ENCODE measurements at regions not wholly inside any gene's neighbourhood (a gene's known extent, or its start where the extent isn't known, plus 50 kb on each side); places are given as distances from the start of the nearest gene placed in this dataset.

GRCh38 chr5:167228134-167228533 is 1063.3 kb upstream of the WWC1 start:
- Histone ChIP-seq H3K27ac (ENCODE audit: control insufficient read depth, insufficient read depth, low read length) (no peak overlapping the region), H3K9me3 (ENCODE audit: control insufficient read depth, low read depth, low read length) (no peaks in the 10 kb centered on the region), H3K36me3 (ENCODE audit: control insufficient read depth in 2 of 2, extremely low read depth in 1 of 2, insufficient read depth in 2 of 2, low read length in 2 of 2) (no peaks in the 10 kb centered on the region), H3K4me1 (ENCODE audit: control insufficient read depth, extremely low read depth, insufficient read depth, low read length) (peaks cover 2% of the 10 kb centered on the region), H3K27me3 (ENCODE audit: control insufficient read depth, extremely low read depth, insufficient read depth, low read length) (no peaks in the 10 kb centered on the region), H4K20me1 (ENCODE audit: control insufficient read depth, extremely low read depth, insufficient read depth, low read length) (no peaks in the 10 kb centered on the region), H3K79me2 (ENCODE audit: control insufficient read depth, insufficient read depth, low read length) (no peaks in the 10 kb centered on the region), H3K9ac (ENCODE audit: control insufficient read depth, extremely low read depth, insufficient read depth, low read length) (no peak overlapping the region), H3K9me1 (ENCODE audit: control insufficient read depth, extremely low read depth, insufficient read depth, low read length) (no peaks in the 10 kb centered on the region), H2AFZ (ENCODE audit: control insufficient read depth, low read length) (no peak overlapping the region), H3K4me2 (ENCODE audit: control insufficient read depth, extremely low read depth, insufficient read depth, low read depth, low read length) (no peak overlapping the region), H3K4me3 (ENCODE audit: control insufficient read depth in 2 of 3, extremely low read depth in 1 of 3, insufficient read depth in 2 of 3, low read depth in 1 of 3, low read length in 3 of 3) (no peak overlapping the region)
- DNase-seq (ENCODE audit: low read depth, low spot score) (no peak), FAIRE-seq (no peak)
- dilution Hi-C loops (cut with MboI; ENCODE audit: extremely low pct_ligation_motif_present, low sequenced_read_pairs) = no loop called here
- no peak for TF ChIP-seq CTCF (optimal IDR thresholded peaks at IDR 0.05 in 1 of 3, IDR thresholded peaks at IDR 0.05 in 1 of 3, conservative IDR thresholded peaks at IDR 0.05 in 1 of 3; ENCODE audit: extremely low read depth in 1 of 3, insufficient read depth in 2 of 3, low read length in 3 of 3)
- no peak for TF ChIP-seq EZH2 (IDR thresholded peaks at IDR 0.05; ENCODE audit: low read length)

GRCh38 chr5:167229751-167230150 is 1061.7 kb upstream of the WWC1 start:
- dilution Hi-C loops (cut with MboI; ENCODE audit: extremely low pct_ligation_motif_present, low sequenced_read_pairs) = no loop called here
- no peaks in the 10 kb centered on the region for H3K27me3 ChIP-seq (ENCODE audit: control insufficient read depth, extremely low read depth, insufficient read depth, low read length)
- H3K4me1 ChIP-seq (ENCODE audit: control insufficient read depth, extremely low read depth, insufficient read depth, low read length) = peaks cover 2% of the 10 kb centered on the region
- H3K27ac ChIP-seq (ENCODE audit: control insufficient read depth, insufficient read depth, low read length) = no peak overlapping the region
- H2AFZ ChIP-seq (ENCODE audit: control insufficient read depth, low read length) = no peak overlapping the region
- no peak overlapping the region for H3K4me2 ChIP-seq (ENCODE audit: control insufficient read depth, extremely low read depth, insufficient read depth, low read depth, low read length)
- no peak overlapping the region for H3K4me3 ChIP-seq (ENCODE audit: control insufficient read depth in 2 of 3, extremely low read depth in 1 of 3, insufficient read depth in 2 of 3, low read depth in 1 of 3, low read length in 3 of 3)
- FAIRE-seq (peak; percentile 55), DNase-seq (ENCODE audit: low read depth, low spot score) (peak; percentile 38)
- TF ChIP-seq CTCF (optimal IDR thresholded peaks at IDR 0.05 in 1 of 3, IDR thresholded peaks at IDR 0.05 in 1 of 3, conservative IDR thresholded peaks at IDR 0.05 in 1 of 3; ENCODE audit: extremely low read depth in 1 of 3, insufficient read depth in 2 of 3, low read length in 3 of 3) = no peak
- TF ChIP-seq EZH2 (IDR thresholded peaks at IDR 0.05; ENCODE audit: low read length) = no peak
- H3K9me3 ChIP-seq (ENCODE audit: control insufficient read depth, low read depth, low read length) = no peaks in the 10 kb centered on the region
- H3K79me2 ChIP-seq (ENCODE audit: control insufficient read depth, insufficient read depth, low read length) = no peaks in the 10 kb centered on the region
- H3K9me1 ChIP-seq (ENCODE audit: control insufficient read depth, extremely low read depth, insufficient read depth, low read length) = no peaks in the 10 kb centered on the region
- H3K36me3 ChIP-seq (ENCODE audit: control insufficient read depth in 2 of 2, extremely low read depth in 1 of 2, insufficient read depth in 2 of 2, low read length in 2 of 2) = no peaks in the 10 kb centered on the region
- H3K9ac ChIP-seq (ENCODE audit: control insufficient read depth, extremely low read depth, insufficient read depth, low read length) = no peak overlapping the region
- H4K20me1 ChIP-seq (ENCODE audit: control insufficient read depth, extremely low read depth, insufficient read depth, low read length) = no peaks in the 10 kb centered on the region

All from keratinocyte (primary cell).